HG02610 (cell line): ENCODE measurements at regions not wholly inside any gene's neighbourhood (a gene's known extent, or its start where the extent isn't known, plus 50 kb on each side); places are given as distances from the start of the nearest gene placed in this dataset.
"Not testable (repeated sequence)": the region's sequence is repeated elsewhere in the genome, so short reads cannot be mapped to it uniquely, and the experiment has no call there.

Source experiments
- ATAC-seq: cut with Tn5 transposase; IDR thresholded peaks from one replicate; pipeline ENCODE4 v1.9.1; 2021; ENCODE audit warnings: mild to moderate bottlenecking, moderate library complexity; ENCODE audit not compliant: unreplicated experiment

GRCh38 chr3:40695848-40696247 lies 171.1 kb downstream of the ZNF621 start:
- no peak for ATAC-seq

- not testable (repeated sequence) for ATAC-seq
Observed at GRCh38 chr3:40698611-40699010, 173.9 kb downstream of the ZNF621 start.

GRCh38 chr3:40701016-40701588 lies 176.3 kb downstream of the ZNF621 start:
- ATAC-seq = no peak

GRCh38 chr3:40704224-40704623 lies 179.5 kb downstream of the ZNF621 start:
- no peak for ATAC-seq

GRCh38 chr3:40705663-40706062 lies 180.9 kb downstream of the ZNF621 start:
- ATAC-seq = no peak

GRCh38 chr3:40713306-40713705 lies 188.5 kb downstream of the ZNF621 start:
- no peak for ATAC-seq

- ATAC-seq = no peak
Observed at GRCh38 chr3:40713795-40714194, 189.0 kb downstream of the ZNF621 start.

GRCh38 chr3:40714771-40715345 lies 190.1 kb downstream of the ZNF621 start:
- no peak for ATAC-seq

GRCh38 chr3:40715551-40715950 lies 190.8 kb downstream of the ZNF621 start:
- no peak for ATAC-seq

GRCh38 chr3:40717471-40717870 lies 192.7 kb downstream of the ZNF621 start:
- no peak for ATAC-seq

- peak; percentile 33 for ATAC-seq
Observed at GRCh38 chr3:40718209-40718608, 193.4 kb downstream of the ZNF621 start.

- peak; percentile 79 for ATAC-seq
Observed at GRCh38 chr3:40718681-40719080, 193.9 kb downstream of the ZNF621 start.

GRCh38 chr3:40719660-40720287 lies 195.0 kb downstream of the ZNF621 start:
- ATAC-seq = no peak

GRCh38 chr3:40720341-40720740 lies 195.6 kb downstream of the ZNF621 start:
- ATAC-seq = no peak

- no peak for ATAC-seq
Observed at GRCh38 chr3:40720863-40721262, 196.1 kb downstream of the ZNF621 start.

GRCh38 chr3:40723083-40723660 lies 198.4 kb downstream of the ZNF621 start:
- no peak for ATAC-seq

- no peak for ATAC-seq
Observed at GRCh38 chr3:40725031-40725430, 200.3 kb downstream of the ZNF621 start.

- ATAC-seq = no peak
Observed at GRCh38 chr3:40731445-40731844, 206.7 kb downstream of the ZNF621 start.

- no peak for ATAC-seq
Observed at GRCh38 chr3:40736943-40737342, 212.2 kb downstream of the ZNF621 start.

- no peak for ATAC-seq
Observed at GRCh38 chr3:40737343-40737742, 212.6 kb downstream of the ZNF621 start.

GRCh38 chr3:40739971-40740370 lies 215.2 kb downstream of the ZNF621 start:
- ATAC-seq = no peak

GRCh38 chr3:40741729-40742128 lies 217.0 kb downstream of the ZNF621 start:
- no peak for ATAC-seq
